ENCODE measurements at regions not wholly inside any gene's neighbourhood (a gene's known extent, or its start where the extent isn't known, plus 50 kb on each side); places are given as distances from the start of the nearest gene placed in this dataset.

- CTCF ChIA-PET = no interaction called here
- Mint-ChIP-seq H3K9me3 (ENCODE audit: unreplicated experiment) (no peaks in the 10 kb centered on the region), H3K27ac (ENCODE audit: unreplicated experiment) (no peak overlapping the region), H3K4me3 (ENCODE audit: unreplicated experiment) (no peak overlapping the region), H3K27me3 (ENCODE audit: insufficient read depth, unreplicated experiment) (no peaks in the 10 kb centered on the region), H3K36me3 (ENCODE audit: insufficient read depth, unreplicated experiment) (no peaks in the 10 kb centered on the region), H3K4me1 (ENCODE audit: low read depth, unreplicated experiment) (no peaks in the 10 kb centered on the region)
- no peaks in the 10 kb centered on the region for H3K4me1 ChIP-seq
- no peaks in the 10 kb centered on the region for H3K27me3 ChIP-seq (replicated peaks; ENCODE audit: control insufficient read depth, insufficient read depth, low read length)
- DNase-seq = no peak
- POLR2A ChIA-PET = no interaction called here
- H3K9me3 ChIP-seq = no peaks in the 10 kb centered on the region
- intact Hi-C loops (cut with micrococcal nuclease; ENCODE audit: unreplicated experiment) = no loop called here
- BruUV-seq (replicated peaks) = no TSS peak
- no peak overlapping the region for H3K4me3 ChIP-seq (ENCODE audit: low read depth, low read length)
- no peaks in the 10 kb centered on the region for H3K36me3 ChIP-seq (ENCODE audit: control insufficient read depth, insufficient read depth, low read length)
- TF ChIP-seq, protein P1, sequence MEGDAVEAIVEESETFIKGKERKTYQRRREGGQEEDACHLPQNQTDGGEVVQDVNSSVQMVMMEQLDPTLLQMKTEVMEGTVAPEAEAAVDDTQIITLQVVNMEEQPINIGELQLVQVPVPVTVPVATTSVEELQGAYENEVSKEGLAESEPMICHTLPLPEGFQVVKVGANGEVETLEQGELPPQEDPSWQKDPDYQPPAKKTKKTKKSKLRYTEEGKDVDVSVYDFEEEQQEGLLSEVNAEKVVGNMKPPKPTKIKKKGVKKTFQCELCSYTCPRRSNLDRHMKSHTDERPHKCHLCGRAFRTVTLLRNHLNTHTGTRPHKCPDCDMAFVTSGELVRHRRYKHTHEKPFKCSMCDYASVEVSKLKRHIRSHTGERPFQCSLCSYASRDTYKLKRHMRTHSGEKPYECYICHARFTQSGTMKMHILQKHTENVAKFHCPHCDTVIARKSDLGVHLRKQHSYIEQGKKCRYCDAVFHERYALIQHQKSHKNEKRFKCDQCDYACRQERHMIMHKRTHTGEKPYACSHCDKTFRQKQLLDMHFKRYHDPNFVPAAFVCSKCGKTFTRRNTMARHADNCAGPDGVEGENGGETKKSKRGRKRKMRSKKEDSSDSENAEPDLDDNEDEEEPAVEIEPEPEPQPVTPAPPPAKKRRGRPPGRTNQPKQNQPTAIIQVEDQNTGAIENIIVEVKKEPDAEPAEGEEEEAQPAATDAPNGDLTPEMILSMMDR (IDR thresholded peaks at IDR 0.05; ENCODE audit: insufficient read depth in 1 of 2, low read depth in 1 of 2, low read length in 1 of 2, severe bottlenecking in 1 of 2, unreplicated experiment in 1 of 2) = no peak
Measured at GRCh38 chr9:103928442-103928841, 165.7 kb upstream of the SMC2 start.

- no peak for DNase-seq
- ChIA-PET POLR2A (no interaction called here), CTCF (no interaction called here)
- H3K36me3 ChIP-seq (ENCODE audit: control insufficient read depth, insufficient read depth, low read length) = no peaks in the 10 kb centered on the region
- H3K4me1 ChIP-seq = no peaks in the 10 kb centered on the region
- Mint-ChIP-seq H3K9me3 (ENCODE audit: unreplicated experiment) (no peaks in the 10 kb centered on the region), H3K36me3 (ENCODE audit: insufficient read depth, unreplicated experiment) (no peaks in the 10 kb centered on the region), H3K27me3 (ENCODE audit: insufficient read depth, unreplicated experiment) (peaks cover 3% of the 10 kb centered on the region), H3K4me1 (ENCODE audit: low read depth, unreplicated experiment) (no peaks in the 10 kb centered on the region), H3K4me3 (ENCODE audit: unreplicated experiment) (no peak overlapping the region), H3K27ac (ENCODE audit: unreplicated experiment) (no peak overlapping the region)
- H3K4me3 ChIP-seq (ENCODE audit: low read depth, low read length) = no peak overlapping the region
- TF ChIP-seq, protein P1 (IDR thresholded peaks at IDR 0.05; ENCODE audit: insufficient read depth in 1 of 2, low read depth in 1 of 2, low read length in 1 of 2, severe bottlenecking in 1 of 2, unreplicated experiment in 1 of 2) = no peak
- BruUV-seq (replicated peaks) = no TSS peak
- no peaks in the 10 kb centered on the region for H3K9me3 ChIP-seq
- intact Hi-C loops (cut with micrococcal nuclease; ENCODE audit: unreplicated experiment) = no loop called here
- H3K27me3 ChIP-seq (replicated peaks; ENCODE audit: control insufficient read depth, insufficient read depth, low read length) = no peaks in the 10 kb centered on the region
Measured at GRCh38 chr9:103941104-103941503, 153.0 kb upstream of the SMC2 start.

- H3K9me3 ChIP-seq = no peaks in the 10 kb centered on the region
- no peak overlapping the region for H3K4me3 ChIP-seq (ENCODE audit: low read depth, low read length)
- intact Hi-C loops (cut with micrococcal nuclease; ENCODE audit: unreplicated experiment) = no loop called here
- TF ChIP-seq, protein P1 (IDR thresholded peaks at IDR 0.05; ENCODE audit: insufficient read depth in 1 of 2, low read depth in 1 of 2, low read length in 1 of 2, severe bottlenecking in 1 of 2, unreplicated experiment in 1 of 2) = no peak
- Mint-ChIP-seq H3K4me1 (ENCODE audit: low read depth, unreplicated experiment) (no peaks in the 10 kb centered on the region), H3K9me3 (ENCODE audit: unreplicated experiment) (no peaks in the 10 kb centered on the region), H3K27ac (ENCODE audit: unreplicated experiment) (no peak overlapping the region), H3K36me3 (ENCODE audit: insufficient read depth, unreplicated experiment) (no peaks in the 10 kb centered on the region), H3K4me3 (ENCODE audit: unreplicated experiment) (no peak overlapping the region), H3K27me3 (ENCODE audit: insufficient read depth, unreplicated experiment) (peaks cover 3% of the 10 kb centered on the region)
- no TSS peak for BruUV-seq (replicated peaks)
- no peaks in the 10 kb centered on the region for H3K27me3 ChIP-seq (replicated peaks; ENCODE audit: control insufficient read depth, insufficient read depth, low read length)
- DNase-seq = no peak
- ChIA-PET POLR2A (no interaction called here), CTCF (no interaction called here)
- H3K36me3 ChIP-seq (ENCODE audit: control insufficient read depth, insufficient read depth, low read length) = no peaks in the 10 kb centered on the region
- H3K4me1 ChIP-seq = no peaks in the 10 kb centered on the region
Measured at GRCh38 chr9:103942200-103942599, 151.9 kb upstream of the SMC2 start.

Measured in Caco-2 (cell line).